ENCODE measurements at regions not wholly inside any gene's neighbourhood (a gene's known extent, or its start where the extent isn't known, plus 50 kb on each side); places are given as distances from the start of the nearest gene placed in this dataset.

- Histone ChIP-seq H3K4me1 (ENCODE audit: insufficient read depth, insufficient read length) (no peaks in the 10 kb centered on the region), H3K9ac (ENCODE audit: insufficient read length, low read depth) (no peak overlapping the region), H3K36me3 (ENCODE audit: insufficient read depth, insufficient read length, low read length) (no peaks in the 10 kb centered on the region), H3K4me3 (ENCODE audit: insufficient read length, low read depth) (no peak overlapping the region), H3K9me3 (ENCODE audit: insufficient read depth, low read length) (no peaks in the 10 kb centered on the region), H3K27me3 (ENCODE audit: insufficient read depth, insufficient read length) (no peaks in the 10 kb centered on the region)
- no peak for DNase-seq (ENCODE audit: low read depth, low spot score)
- TF ChIP-seq YY1 (IDR thresholded peaks at IDR 0.05; ENCODE audit: insufficient read depth, insufficient read length) (no peak), ZNF274 (IDR thresholded peaks at IDR 0.05; ENCODE audit: low read depth, low read length) (no peak), SUZ12 (IDR thresholded peaks at IDR 0.05; ENCODE audit: extremely low read depth, insufficient read depth, insufficient read length) (no peak)
These were observed 62.1 kb downstream of the VCX3A start for GRCh38 chrX:6472652-6473342.

GRCh38 chrX:6468706-6469105, 66.2 kb downstream of the VCX3A start:
- Histone ChIP-seq H3K36me3 (ENCODE audit: insufficient read depth, insufficient read length, low read length) (no peaks in the 10 kb centered on the region), H3K9ac (ENCODE audit: insufficient read length, low read depth) (no peak overlapping the region), H3K27me3 (ENCODE audit: insufficient read depth, insufficient read length) (no peaks in the 10 kb centered on the region), H3K9me3 (ENCODE audit: insufficient read depth, low read length) (no peaks in the 10 kb centered on the region), H3K4me3 (ENCODE audit: insufficient read length, low read depth) (no peak overlapping the region), H3K4me1 (ENCODE audit: insufficient read depth, insufficient read length) (no peaks in the 10 kb centered on the region)
- DNase-seq (ENCODE audit: low read depth, low spot score): no peak
- no peak for TF ChIP-seq YY1 (IDR thresholded peaks at IDR 0.05; ENCODE audit: insufficient read depth, insufficient read length)
- no peak for TF ChIP-seq SUZ12 (IDR thresholded peaks at IDR 0.05; ENCODE audit: extremely low read depth, insufficient read depth, insufficient read length)
- TF ChIP-seq ZNF274 (IDR thresholded peaks at IDR 0.05; ENCODE audit: low read depth, low read length): no peak

GRCh38 chrX:6465756-6466155, 69.2 kb downstream of the VCX3A start:
- TF ChIP-seq YY1 (IDR thresholded peaks at IDR 0.05; ENCODE audit: insufficient read depth, insufficient read length) (no peak), ZNF274 (IDR thresholded peaks at IDR 0.05; ENCODE audit: low read depth, low read length) (no peak), SUZ12 (IDR thresholded peaks at IDR 0.05; ENCODE audit: extremely low read depth, insufficient read depth, insufficient read length) (no peak)
- H3K4me1 ChIP-seq (ENCODE audit: insufficient read depth, insufficient read length): no peaks in the 10 kb centered on the region
- no peak overlapping the region for H3K4me3 ChIP-seq (ENCODE audit: insufficient read length, low read depth)
- H3K27me3 ChIP-seq (ENCODE audit: insufficient read depth, insufficient read length): no peaks in the 10 kb centered on the region
- no peaks in the 10 kb centered on the region for H3K36me3 ChIP-seq (ENCODE audit: insufficient read depth, insufficient read length, low read length)
- DNase-seq (ENCODE audit: low read depth, low spot score): no peak
- H3K9me3 ChIP-seq (ENCODE audit: insufficient read depth, low read length): no peaks in the 10 kb centered on the region
- no peak overlapping the region for H3K9ac ChIP-seq (ENCODE audit: insufficient read length, low read depth)

GRCh38 chrX:6464726-6465125, 70.2 kb downstream of the VCX3A start:
- H3K27me3 ChIP-seq (ENCODE audit: insufficient read depth, insufficient read length): no peaks in the 10 kb centered on the region
- no peak for DNase-seq (ENCODE audit: low read depth, low spot score)
- no peak overlapping the region for H3K9ac ChIP-seq (ENCODE audit: insufficient read length, low read depth)
- H3K4me1 ChIP-seq (ENCODE audit: insufficient read depth, insufficient read length): no peaks in the 10 kb centered on the region
- no peak overlapping the region for H3K4me3 ChIP-seq (ENCODE audit: insufficient read length, low read depth)
- no peak for TF ChIP-seq SUZ12 (IDR thresholded peaks at IDR 0.05; ENCODE audit: extremely low read depth, insufficient read depth, insufficient read length)
- no peak for TF ChIP-seq YY1 (IDR thresholded peaks at IDR 0.05; ENCODE audit: insufficient read depth, insufficient read length)
- no peak for TF ChIP-seq ZNF274 (IDR thresholded peaks at IDR 0.05; ENCODE audit: low read depth, low read length)
- H3K36me3 ChIP-seq (ENCODE audit: insufficient read depth, insufficient read length, low read length): no peaks in the 10 kb centered on the region
- H3K9me3 ChIP-seq (ENCODE audit: insufficient read depth, low read length): no peaks in the 10 kb centered on the region; the same call in 1 of the 2 replicates

- H3K9me3 ChIP-seq (ENCODE audit: insufficient read depth, low read length): peaks cover 8% of the 10 kb centered on the region
- H3K9ac ChIP-seq (ENCODE audit: insufficient read length, low read depth): no peak overlapping the region
- no peaks in the 10 kb centered on the region for H3K27me3 ChIP-seq (ENCODE audit: insufficient read depth, insufficient read length)
- DNase-seq (ENCODE audit: low read depth, low spot score): no peak
- H3K4me3 ChIP-seq (ENCODE audit: insufficient read length, low read depth): no peak overlapping the region
- H3K36me3 ChIP-seq (ENCODE audit: insufficient read depth, insufficient read length, low read length): no peaks in the 10 kb centered on the region
- TF ChIP-seq ZNF274 (IDR thresholded peaks at IDR 0.05; ENCODE audit: low read depth, low read length) (no peak), SUZ12 (IDR thresholded peaks at IDR 0.05; ENCODE audit: extremely low read depth, insufficient read depth, insufficient read length) (no peak), YY1 (IDR thresholded peaks at IDR 0.05; ENCODE audit: insufficient read depth, insufficient read length) (no peak)
- H3K4me1 ChIP-seq (ENCODE audit: insufficient read depth, insufficient read length): no peaks in the 10 kb centered on the region
These were observed 73.9 kb downstream of the VCX3A start for GRCh38 chrX:6460893-6461490.

GRCh38 chrX:6456196-6456595, 78.7 kb downstream of the VCX3A start:
- H3K9me3 ChIP-seq (ENCODE audit: insufficient read depth, low read length): peaks cover 8% of the 10 kb centered on the region
- no peak for TF ChIP-seq YY1 (IDR thresholded peaks at IDR 0.05; ENCODE audit: insufficient read depth, insufficient read length)
- no peak for TF ChIP-seq SUZ12 (IDR thresholded peaks at IDR 0.05; ENCODE audit: extremely low read depth, insufficient read depth, insufficient read length)
- no peak for TF ChIP-seq ZNF274 (IDR thresholded peaks at IDR 0.05; ENCODE audit: low read depth, low read length)
- no peak overlapping the region for H3K4me3 ChIP-seq (ENCODE audit: insufficient read length, low read depth)
- no peaks in the 10 kb centered on the region for H3K4me1 ChIP-seq (ENCODE audit: insufficient read depth, insufficient read length)
- H3K9ac ChIP-seq (ENCODE audit: insufficient read length, low read depth): no peak overlapping the region
- DNase-seq (ENCODE audit: low read depth, low spot score): peak; percentile 57
- no peaks in the 10 kb centered on the region for H3K36me3 ChIP-seq (ENCODE audit: insufficient read depth, insufficient read length, low read length)
- H3K27me3 ChIP-seq (ENCODE audit: insufficient read depth, insufficient read length): no peaks in the 10 kb centered on the region

GRCh38 chrX:6449946-6450345, 85.0 kb downstream of the VCX3A start:
- Histone ChIP-seq H3K4me3 (ENCODE audit: insufficient read length, low read depth) (no peak overlapping the region), H3K27me3 (ENCODE audit: insufficient read depth, insufficient read length) (no peaks in the 10 kb centered on the region), H3K9ac (ENCODE audit: insufficient read length, low read depth) (no peak overlapping the region), H3K9me3 (ENCODE audit: insufficient read depth, low read length) (no peaks in the 10 kb centered on the region), H3K4me1 (ENCODE audit: insufficient read depth, insufficient read length) (no peaks in the 10 kb centered on the region), H3K36me3 (ENCODE audit: insufficient read depth, insufficient read length, low read length) (no peaks in the 10 kb centered on the region)
- TF ChIP-seq SUZ12 (IDR thresholded peaks at IDR 0.05; ENCODE audit: extremely low read depth, insufficient read depth, insufficient read length) (no peak), YY1 (IDR thresholded peaks at IDR 0.05; ENCODE audit: insufficient read depth, insufficient read length) (no peak), ZNF274 (IDR thresholded peaks at IDR 0.05; ENCODE audit: low read depth, low read length) (no peak)
- DNase-seq (ENCODE audit: low read depth, low spot score): no peak
